SK-N-MC (cell line): ENCODE measurements at regions not wholly inside any gene's neighbourhood (a gene's known extent, or its start where the extent isn't known, plus 50 kb on each side); places are given as distances from the start of the nearest gene placed in this dataset.
"Not testable (repeated sequence)": the region's sequence is repeated elsewhere in the genome, so short reads cannot be mapped to it uniquely, and the experiment has no call there.

Experiments
- DNase-seq: peaks from one replicate; pipeline ENCODE4 v3.0.0-alpha.2; 2011; ENCODE audit warnings: low read depth, low spot score
- H3K27ac ChIP-seq: fragments of 200-600 bp; sonication (generic); 2 replicates; pipeline ENCODE4 v1.5.1; 2016; ENCODE audit warnings: mixed run types
- H3K36me3 ChIP-seq: fragments of 200-600 bp; sonication (generic); 2 replicates; pipeline ENCODE4 v1.6.1; 2017; ENCODE audit warnings: antibody characterized with exemption, low read length, mixed read lengths; ENCODE audit not compliant: insufficient read depth
- H3K4me3 ChIP-seq: fragments of 200-600 bp; sonication (generic); 2 replicates; pipeline ENCODE4 v1.5.1; 2016
- H3K9ac ChIP-seq: fragments of 200-600 bp; sonication (generic); 2 replicates; pipeline ENCODE4 v1.8.0; 2017; ENCODE audit warnings: mixed run types, mixed read lengths; ENCODE audit not compliant: insufficient read length
- H3K9me3 ChIP-seq: fragments of 200-600 bp; sonication (generic); 2 replicates; pipeline ENCODE4 v1.6.1; 2017; ENCODE audit warnings: low read depth, mild to moderate bottlenecking, antibody characterized with exemption, low read length, moderate library complexity, mixed read lengths
- EZH2 ChIP-seq: fragments of 200-600 bp; sonication (generic); IDR thresholded peaks from one replicate; pipeline ENCODE4 v1.6.1; 2017; ENCODE audit warnings: antibody characterized with exemption
- FOXP2 ChIP-seq: optimal IDR thresholded peaks from 2 replicates; pipeline ENCODE3; 2011; ENCODE audit warnings: mild to moderate bottlenecking, moderate library complexity; ENCODE audit not compliant: insufficient read depth; ENCODE audit errors: extremely low read length, control extremely low read depth
- POLR2AphosphoS5 ChIP-seq: IDR thresholded peaks from 2 replicates; pipeline ENCODE4 v1.6.1; 2012; ENCODE audit warnings: mild to moderate bottlenecking, low read depth, low read length, borderline replicate concordance

- no peak for DNase-seq
- H3K36me3 ChIP-seq = no peaks in the 10 kb centered on the region
- no peak overlapping the region for H3K9ac ChIP-seq
- TF ChIP-seq EZH2 (no peak), FOXP2 (no peak), POLR2AphosphoS5 (no peak)
- H3K4me3 ChIP-seq = no peak overlapping the region
- H3K27ac ChIP-seq = peak overlapping the region; percentile 93; the same call in 1 of the 2 replicates
- H3K9me3 ChIP-seq = no peaks in the 10 kb centered on the region
Observed at GRCh38 chr9:87195306-87195705, 248.0 kb upstream of the GAS1 start.

DNA sequence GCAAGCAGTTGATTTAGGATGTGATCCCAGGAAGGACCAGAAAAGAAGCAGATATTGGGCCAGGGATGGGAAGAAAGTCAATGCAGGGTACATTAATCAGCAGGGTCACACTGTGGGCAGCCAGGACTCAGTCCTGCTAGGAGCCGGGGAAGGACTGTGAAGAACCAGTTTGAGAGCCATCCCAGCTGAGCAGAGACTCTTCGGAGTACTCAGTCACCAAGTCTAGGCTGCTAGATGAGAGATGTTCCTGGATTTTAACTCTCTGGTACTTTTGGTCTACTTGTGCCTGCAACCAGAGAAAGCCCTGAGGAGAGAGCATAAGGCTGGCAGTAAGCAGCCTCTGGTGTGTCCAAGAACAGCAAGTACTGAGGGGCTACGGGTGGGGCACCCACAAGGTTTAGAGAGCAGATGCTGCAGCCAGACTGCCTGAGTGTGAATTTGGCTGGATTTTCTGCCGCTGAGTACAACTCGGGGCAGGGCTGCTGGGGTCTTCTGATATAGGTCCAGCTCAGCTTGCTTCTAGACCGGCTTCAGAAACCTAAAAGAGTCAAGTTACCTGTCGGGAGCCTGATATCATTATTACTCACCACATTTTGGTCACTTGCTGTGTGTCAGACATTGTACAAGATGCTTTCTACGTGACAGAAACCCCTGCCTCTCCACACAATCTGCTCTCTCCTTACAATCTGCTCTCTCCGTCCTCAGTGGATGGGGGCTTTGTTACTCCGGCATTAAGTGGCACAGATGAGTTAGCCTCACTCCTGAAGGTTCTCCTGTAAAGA, 250.2 kb upstream of the GAS1 start:
- H3K4me3 ChIP-seq = no peak overlapping the region
- TF ChIP-seq POLR2AphosphoS5 (no peak), FOXP2 (no peak), EZH2 (no peak)
- DNase-seq = no peak
- no peak overlapping the region for H3K27ac ChIP-seq
- no peaks in the 10 kb centered on the region for H3K9me3 ChIP-seq
- H3K36me3 ChIP-seq = no peaks in the 10 kb centered on the region
- H3K9ac ChIP-seq = no peak overlapping the region

- Histone ChIP-seq H3K9me3 (no peaks in the 10 kb centered on the region), H3K4me3 (no peak overlapping the region), H3K27ac (no peak overlapping the region), H3K9ac (no peak overlapping the region), H3K36me3 (no peaks in the 10 kb centered on the region)
- no peak for DNase-seq
- TF ChIP-seq POLR2AphosphoS5 (no peak), EZH2 (no peak), FOXP2 (no peak)
Observed at GRCh38 chr9:87198716-87199115, 251.4 kb upstream of the GAS1 start.

DNA sequence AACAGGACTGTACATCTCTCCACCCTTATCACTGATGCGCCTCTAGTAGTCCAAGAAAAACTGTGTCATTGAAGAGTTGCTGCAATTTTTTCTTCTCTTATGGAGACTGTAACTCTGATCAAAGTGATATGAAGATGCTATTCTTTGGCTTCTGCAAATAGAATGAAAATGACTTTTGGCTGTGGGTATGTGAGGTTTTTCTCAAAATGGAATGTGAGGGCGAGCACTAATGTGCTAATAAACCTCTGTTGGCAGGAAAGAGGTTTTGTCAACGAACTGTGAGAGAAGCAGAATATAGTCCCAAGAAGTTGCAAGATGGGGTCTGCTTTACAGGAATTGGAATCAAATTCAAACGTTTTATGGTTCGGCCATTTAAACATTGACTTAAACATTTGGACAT, 252.0 kb upstream of the GAS1 start:
- no peak for DNase-seq
- Histone ChIP-seq H3K36me3 (no peaks in the 10 kb centered on the region), H3K9ac (no peak overlapping the region), H3K4me3 (no peak overlapping the region), H3K27ac (no peak overlapping the region), H3K9me3 (no peaks in the 10 kb centered on the region)
- no peak for TF ChIP-seq POLR2AphosphoS5
- TF ChIP-seq FOXP2 = no peak
- TF ChIP-seq EZH2 = no peak

DNA sequence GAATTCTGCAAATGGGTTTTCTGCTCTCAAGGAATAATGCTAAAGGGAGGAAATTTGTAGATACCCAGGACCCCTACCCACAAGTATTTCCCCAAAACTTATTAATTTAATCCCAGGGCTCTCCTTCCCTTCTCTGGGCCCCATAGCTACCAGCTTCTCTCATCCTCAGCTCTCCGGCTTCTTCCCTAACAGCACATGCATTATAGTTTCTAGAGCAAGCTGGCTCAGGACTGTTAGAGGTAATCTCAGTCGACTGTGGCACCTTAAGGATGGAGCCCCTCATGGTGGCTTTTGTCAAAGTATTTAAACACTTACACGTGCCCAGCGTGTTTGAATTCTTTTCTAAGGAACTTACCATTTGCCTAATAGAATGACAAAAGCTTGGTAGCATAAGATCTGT, 252.5 kb upstream of the GAS1 start:
- DNase-seq = no peak
- Histone ChIP-seq H3K9me3 (no peaks in the 10 kb centered on the region), H3K36me3 (no peaks in the 10 kb centered on the region), H3K9ac (no peak overlapping the region), H3K4me3 (no peak overlapping the region), H3K27ac (no peak overlapping the region)
- no peak for TF ChIP-seq POLR2AphosphoS5
- no peak for TF ChIP-seq FOXP2
- no peak for TF ChIP-seq EZH2

GRCh38 chr9:87201351-87201751, 254.0 kb upstream of the GAS1 start:
- Histone ChIP-seq H3K27ac (peak overlapping the region; percentile 73), H3K36me3 (no peaks in the 10 kb centered on the region), H3K4me3 (peak overlapping the region; percentile 46), H3K9ac (no peak overlapping the region), H3K9me3 (no peaks in the 10 kb centered on the region)
- no peak for TF ChIP-seq EZH2
- peak; percentile 78 for TF ChIP-seq FOXP2
- no peak for DNase-seq

DNA sequence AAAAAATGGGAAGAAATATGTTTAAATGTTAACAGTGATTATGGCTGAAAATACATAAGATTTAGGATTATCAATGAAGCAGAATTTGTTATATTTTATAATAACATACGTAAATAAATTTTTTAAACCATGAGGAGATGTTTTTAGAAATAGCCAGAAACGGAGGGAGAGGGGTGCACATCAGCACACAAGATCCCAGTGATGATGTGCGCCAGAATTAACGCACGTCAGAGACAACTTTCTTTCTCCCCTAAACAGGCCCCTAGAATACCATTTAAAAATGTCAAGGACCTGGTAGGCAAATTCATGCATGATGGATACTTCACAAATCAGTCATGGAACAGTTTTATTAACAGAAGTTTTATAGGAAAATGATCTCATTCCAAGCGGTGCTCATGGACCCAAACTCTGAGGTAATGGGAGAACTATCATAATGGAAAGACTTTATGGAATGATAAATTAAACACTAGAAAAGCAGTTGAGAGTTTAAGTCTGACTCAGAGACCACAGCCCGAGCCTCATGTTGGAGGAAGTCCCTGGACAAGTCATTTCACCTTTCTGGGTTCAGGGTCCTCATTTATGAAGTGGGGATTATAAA, 258.9 kb upstream of the GAS1 start:
- Histone ChIP-seq H3K36me3 (no peaks in the 10 kb centered on the region), H3K27ac (no peak overlapping the region), H3K4me3 (no peak overlapping the region), H3K9ac (no peak overlapping the region), H3K9me3 (no peaks in the 10 kb centered on the region)
- TF ChIP-seq EZH2 (no peak), POLR2AphosphoS5 (no peak), FOXP2 (no peak)
- DNase-seq = no peak

GRCh38 chr9:87210658-87211057, 263.4 kb upstream of the GAS1 start:
- DNase-seq, H3K9ac ChIP-seq, H3K36me3 ChIP-seq, H3K27ac ChIP-seq, H3K4me3 ChIP-seq, H3K9me3 ChIP-seq: not testable (repeated sequence)

- TF ChIP-seq FOXP2 (no peak), POLR2AphosphoS5 (no peak), EZH2 (no peak)
Observed at GRCh38 chr9:87211669-87212068, 264.4 kb upstream of the GAS1 start.

More at GRCh38 chr9:87211669-87212068, 264.4 kb upstream of the GAS1 start:
- H3K36me3 ChIP-seq = no peaks in the 10 kb centered on the region
- H3K9me3 ChIP-seq = no peaks in the 10 kb centered on the region
- no peak for DNase-seq
- H3K9ac ChIP-seq = no peak overlapping the region
- no peak overlapping the region for H3K27ac ChIP-seq
- no peak overlapping the region for H3K4me3 ChIP-seq
